Activated T-helper 2 cell treated with anti-CD3 and anti-CD28 coated beads, Interferon-gamma antibody, Interleukin-2, Interleukin-4, amounts not matched to agents 10 μg/mL and 5 μg/mL and 100 μg/mL, durations not matched to agents 14 hours and 24 hours and 36 hours (primary cell): ENCODE measurements at regions not wholly inside any gene's neighbourhood (a gene's known extent, or its start where the extent isn't known, plus 50 kb on each side); places are given as distances from the start of the nearest gene placed in this dataset.
A peak's percentile ranks its signal among the peaks of the same experiment; 100 is the strongest.
"Not testable (repeated sequence)": the region's sequence is repeated elsewhere in the genome, so short reads cannot be mapped to it uniquely, and the experiment has no call there.

Source experiments
- DNase-seq: peaks from one replicate; pipeline ENCODE4 v3.0.0; 2021; ENCODE audit warnings: low spot score
- H3K27ac Mint-ChIP-seq: one replicate; pipeline ENCODE4 v1.8.0; 2021; ENCODE audit warnings: mixed read lengths
- H3K27me3 Mint-ChIP-seq: one replicate; pipeline ENCODE4 v1.8.0; 2021; ENCODE audit warnings: low read depth, mixed read lengths
- H3K36me3 Mint-ChIP-seq: one replicate; pipeline ENCODE4 v1.8.0; 2021; ENCODE audit warnings: low read depth, mixed read lengths
- H3K4me1 Mint-ChIP-seq: one replicate; pipeline ENCODE4 v1.8.0; 2021; ENCODE audit warnings: low read depth, mixed read lengths
- H3K4me3 Mint-ChIP-seq: one replicate; pipeline ENCODE4 v1.8.0; 2021; ENCODE audit warnings: low read depth, mild to moderate bottlenecking, moderate library complexity, mixed read lengths
- H3K9me3 Mint-ChIP-seq: one replicate; pipeline ENCODE4 v1.8.0; 2021; ENCODE audit warnings: mixed read lengths
- intact Hi-C: fragments of 100-400 bp; cut with micrococcal nuclease; formaldehyde crosslinking; loops from one replicate; pipeline ENCODE4 v1.15.1; 2023

DNA sequence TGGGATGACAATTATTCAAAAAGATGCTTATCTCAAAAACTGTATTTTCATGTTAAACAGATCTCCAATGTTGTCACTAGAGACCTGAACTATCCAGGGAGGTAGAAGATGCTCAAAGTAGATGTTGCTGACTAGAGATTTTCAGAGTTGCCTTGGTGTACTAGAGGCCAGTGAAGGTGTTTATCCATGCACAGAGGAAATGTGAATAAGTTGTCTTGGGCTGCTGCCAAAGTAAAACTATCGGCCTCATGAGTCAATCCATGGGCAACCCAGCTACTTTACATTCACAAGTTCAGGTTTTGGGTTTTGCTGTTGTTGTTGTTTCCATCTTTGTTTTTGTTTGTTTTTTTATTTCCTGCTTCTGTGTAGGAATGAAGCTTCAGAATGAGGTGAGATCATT, 141.1 kb upstream of the RANBP3L start:
- H3K4me3 Mint-ChIP-seq = no peak overlapping the region
- no peak for DNase-seq
- H3K27ac Mint-ChIP-seq = peak overlapping the region; percentile 14

DNA sequence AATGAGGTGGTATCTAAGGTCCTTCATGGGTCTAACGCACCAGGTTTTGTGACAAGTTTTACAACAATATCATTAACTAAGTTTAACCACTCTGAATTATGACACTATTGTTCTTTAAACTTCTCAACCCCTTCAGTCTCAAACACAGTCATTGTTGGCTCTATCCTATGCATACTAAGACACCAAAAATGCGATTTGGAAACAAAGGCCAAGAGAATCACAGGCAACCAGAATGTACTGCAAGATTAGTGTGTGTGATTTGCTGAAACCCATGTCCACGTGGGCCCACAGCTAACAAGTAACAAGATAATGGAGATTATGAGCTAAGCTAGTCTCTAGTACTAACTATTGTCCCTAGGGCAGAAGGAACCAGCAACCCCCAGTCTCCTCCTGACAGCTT, 142.2 kb upstream of the RANBP3L start:
- no peaks in the 10 kb centered on the region for H3K36me3 Mint-ChIP-seq
- H3K27me3 Mint-ChIP-seq = no peaks in the 10 kb centered on the region
- intact Hi-C loops = no loop called here

More for the DNA sequence above, 141.1 kb upstream of the RANBP3L start:
- Mint-ChIP-seq H3K4me1 (peaks cover 6% of the 10 kb centered on the region), H3K9me3 (no peaks in the 10 kb centered on the region), H3K27me3 (no peaks in the 10 kb centered on the region), H3K36me3 (no peaks in the 10 kb centered on the region)
- intact Hi-C loops = no loop called here

DNA sequence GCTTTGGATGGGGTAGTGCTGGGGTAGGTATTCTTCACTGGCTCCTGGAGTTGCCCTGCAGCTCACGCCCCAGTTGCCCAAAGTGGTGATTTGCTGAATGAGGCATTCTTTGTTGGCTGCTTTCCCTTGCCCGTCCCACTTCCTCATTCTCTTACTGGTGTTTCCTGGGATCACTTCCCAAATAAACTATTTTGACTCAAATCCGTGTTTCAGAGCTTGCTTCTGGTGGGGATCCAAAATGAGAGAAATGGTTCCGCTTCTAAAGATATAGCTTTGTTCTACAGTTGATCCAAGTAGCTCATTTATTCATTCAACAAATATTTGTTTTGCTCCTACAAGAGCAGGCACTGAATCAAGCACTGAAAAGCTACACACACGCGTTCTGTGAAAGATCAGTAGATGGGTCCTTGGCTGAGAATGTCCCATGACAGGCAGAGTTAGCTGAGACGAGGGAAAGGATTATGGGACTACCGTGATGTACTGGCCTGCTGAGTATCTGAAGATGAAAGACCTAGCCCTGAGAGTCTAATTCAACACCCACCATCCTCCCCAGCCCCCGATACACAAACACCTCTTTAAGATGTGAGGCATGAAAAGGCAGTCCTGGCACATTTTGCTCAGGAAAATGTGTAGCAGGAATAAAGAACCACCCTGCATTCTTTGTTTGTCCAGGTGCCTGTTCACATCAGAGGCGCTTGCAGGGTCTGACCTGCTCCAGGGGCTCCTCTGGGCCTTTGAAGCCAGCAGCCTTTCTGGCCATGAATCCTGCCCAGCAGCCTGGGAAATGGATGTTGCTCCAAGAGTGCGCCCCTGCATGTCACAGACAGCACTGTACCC, 143.1 kb upstream of the RANBP3L start:
- H3K4me3 Mint-ChIP-seq = no peak overlapping the region
- DNase-seq = no peak
- no peaks in the 10 kb centered on the region for H3K9me3 Mint-ChIP-seq
- H3K4me1 Mint-ChIP-seq = peaks cover 6% of the 10 kb centered on the region
- H3K27me3 Mint-ChIP-seq = no peaks in the 10 kb centered on the region
- no peak overlapping the region for H3K27ac Mint-ChIP-seq
- H3K36me3 Mint-ChIP-seq = no peaks in the 10 kb centered on the region
- intact Hi-C loops = no loop called here

More for the DNA sequence above, 142.2 kb upstream of the RANBP3L start:
- H3K9me3 Mint-ChIP-seq = no peaks in the 10 kb centered on the region
- H3K4me3 Mint-ChIP-seq = no peak overlapping the region
- peaks cover 6% of the 10 kb centered on the region for H3K4me1 Mint-ChIP-seq
- no peak for DNase-seq
- H3K27ac Mint-ChIP-seq = no peak overlapping the region

DNA sequence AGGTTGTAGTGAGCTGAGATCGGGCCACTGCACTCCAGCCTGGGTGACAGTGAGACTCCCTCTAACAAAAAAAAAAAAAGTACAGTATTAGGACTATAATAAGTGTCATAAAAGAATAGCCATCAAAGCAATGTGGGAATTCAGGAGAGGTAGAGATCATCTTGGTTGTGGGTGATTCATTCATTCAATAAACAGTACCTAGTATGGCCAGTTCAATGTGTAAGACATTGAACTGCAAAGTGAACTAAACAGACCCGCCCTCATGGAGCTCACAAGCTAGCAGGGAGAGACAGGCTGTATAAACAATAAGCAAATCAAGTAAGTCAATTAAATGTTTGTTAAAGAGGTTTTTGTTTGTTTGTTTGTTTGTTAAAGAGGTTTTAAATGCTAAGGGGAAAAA, 146.1 kb upstream of the RANBP3L start:
- no peaks in the 10 kb centered on the region for H3K9me3 Mint-ChIP-seq

DNA sequence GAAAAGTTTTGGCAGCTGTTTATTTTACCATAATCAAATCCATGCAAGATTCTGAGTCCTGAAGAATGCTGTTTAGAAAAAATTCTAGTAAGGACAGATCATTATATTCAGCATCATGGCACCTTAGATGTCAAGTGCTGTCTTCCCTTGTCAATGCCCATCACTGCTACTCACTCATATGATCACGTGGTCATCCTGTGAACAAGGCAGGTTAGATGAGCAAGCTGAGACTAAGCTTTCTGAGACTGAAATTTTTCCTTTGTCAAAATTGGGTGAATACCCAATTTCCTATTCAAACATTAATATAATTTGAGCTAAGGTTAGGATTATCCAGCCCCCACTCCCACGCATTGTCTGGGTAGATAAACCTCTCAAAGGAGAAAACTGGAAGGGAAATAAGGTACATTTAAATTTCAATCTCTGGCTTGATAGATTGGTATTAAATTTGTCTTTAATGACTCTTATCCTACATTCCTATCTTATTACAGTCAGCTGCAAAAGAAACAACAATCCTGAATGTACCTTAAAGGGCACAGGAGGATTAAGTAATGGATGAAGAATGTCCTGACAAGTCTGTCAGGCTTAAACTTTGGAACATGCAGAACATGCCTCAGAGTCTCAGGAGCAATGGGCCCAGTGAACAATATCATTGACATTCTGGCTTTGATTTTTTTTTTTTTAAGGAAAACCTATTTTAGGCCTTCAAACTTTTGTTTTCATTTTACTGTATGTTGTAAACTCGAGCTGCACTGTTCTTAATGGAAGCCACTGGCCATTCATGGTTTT, 148.7 kb upstream of the RANBP3L start:
- H3K36me3 Mint-ChIP-seq = no peaks in the 10 kb centered on the region
- intact Hi-C loops = no loop called here
- H3K9me3 Mint-ChIP-seq = no peaks in the 10 kb centered on the region
- no peak for DNase-seq
- H3K4me3 Mint-ChIP-seq = no peak overlapping the region
- H3K4me1 Mint-ChIP-seq = no peaks in the 10 kb centered on the region
- H3K27ac Mint-ChIP-seq = no peak overlapping the region
- H3K27me3 Mint-ChIP-seq = no peaks in the 10 kb centered on the region

More for the DNA sequence above, 146.1 kb upstream of the RANBP3L start:
- Mint-ChIP-seq H3K4me3 (no peak overlapping the region), H3K27ac (no peak overlapping the region), H3K36me3 (no peaks in the 10 kb centered on the region), H3K4me1 (peaks cover 2% of the 10 kb centered on the region), H3K27me3 (no peaks in the 10 kb centered on the region)
- intact Hi-C loops = no loop called here
- no peak for DNase-seq

DNA sequence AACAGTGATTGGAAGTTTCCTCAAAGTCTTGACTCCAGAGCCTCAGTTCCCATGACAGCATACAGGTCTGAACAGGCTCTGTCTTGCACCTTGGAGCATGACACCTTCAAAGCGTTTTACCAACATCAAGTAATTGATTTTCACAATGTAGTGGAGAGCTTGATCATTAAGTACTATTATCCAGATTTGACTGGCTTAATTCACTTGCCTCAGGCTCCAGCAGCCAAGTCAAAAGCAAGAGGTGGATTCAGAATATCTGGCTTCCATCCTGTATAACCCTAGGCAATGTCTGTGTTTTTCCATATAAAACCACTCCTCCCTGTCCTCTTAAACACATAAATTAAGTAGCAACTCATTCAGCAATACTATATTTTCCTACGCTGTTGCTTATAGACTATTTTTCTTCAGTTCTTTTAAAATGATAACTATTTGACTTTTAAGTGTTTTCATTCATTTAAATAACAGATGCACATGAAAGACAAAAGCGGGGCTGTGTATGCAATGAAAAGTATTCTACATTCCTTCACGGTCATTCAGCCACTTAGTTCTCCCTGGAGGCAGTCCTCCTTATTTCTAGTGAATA, 150.8 kb upstream of the RANBP3L start:
- no peaks in the 10 kb centered on the region for H3K36me3 Mint-ChIP-seq
- H3K27me3 Mint-ChIP-seq = no peaks in the 10 kb centered on the region
- H3K4me1 Mint-ChIP-seq = no peaks in the 10 kb centered on the region
- H3K27ac Mint-ChIP-seq = no peak overlapping the region
- intact Hi-C loops = no loop called here
- DNase-seq = no peak
- H3K9me3 Mint-ChIP-seq = no peaks in the 10 kb centered on the region
- H3K4me3 Mint-ChIP-seq = no peak overlapping the region

DNA sequence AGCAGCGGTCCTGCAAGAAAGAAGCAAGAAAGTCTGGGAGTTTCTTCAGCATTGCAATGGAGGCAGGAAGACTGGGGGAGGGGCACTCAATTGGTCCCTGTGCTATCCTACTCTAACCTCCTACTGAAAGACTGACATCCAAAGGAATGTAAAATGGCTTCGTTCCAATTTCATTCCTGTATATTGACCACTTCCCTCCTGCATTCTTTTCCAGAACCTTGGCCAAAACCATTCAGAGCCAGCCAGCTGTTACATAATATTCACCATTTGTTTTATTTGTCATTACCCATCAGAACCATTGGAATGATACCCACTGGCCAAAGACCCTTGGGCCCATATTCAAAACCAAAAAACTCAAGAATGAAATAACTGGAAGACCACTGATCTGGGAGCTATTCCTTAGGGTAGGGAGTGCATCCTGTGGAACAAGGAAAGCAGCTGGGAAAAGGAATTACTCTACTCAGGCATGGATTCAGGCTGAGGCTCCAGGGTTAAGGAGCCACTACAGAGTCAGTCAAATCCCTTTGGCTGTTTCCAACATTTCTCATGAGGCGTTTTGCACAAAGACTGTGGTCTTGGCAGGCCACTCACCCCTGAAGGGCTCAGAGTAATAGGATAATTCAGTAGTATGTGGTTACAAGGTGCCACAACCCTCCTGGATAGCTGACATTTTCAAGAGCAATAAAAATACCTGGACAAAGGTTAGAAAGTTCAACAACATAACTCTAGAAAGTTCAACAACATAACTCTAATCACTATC, 148.7 kb upstream of the SLC1A3 start:
- H3K36me3 Mint-ChIP-seq = no peaks in the 10 kb centered on the region
- H3K27ac Mint-ChIP-seq = no peak overlapping the region
- H3K9me3 Mint-ChIP-seq = no peaks in the 10 kb centered on the region
- no peak overlapping the region for H3K4me3 Mint-ChIP-seq
- H3K27me3 Mint-ChIP-seq = peaks cover 4% of the 10 kb centered on the region
- DNase-seq = no peak
- intact Hi-C loops = no loop called here
- peaks cover 2% of the 10 kb centered on the region for H3K4me1 Mint-ChIP-seq

DNA sequence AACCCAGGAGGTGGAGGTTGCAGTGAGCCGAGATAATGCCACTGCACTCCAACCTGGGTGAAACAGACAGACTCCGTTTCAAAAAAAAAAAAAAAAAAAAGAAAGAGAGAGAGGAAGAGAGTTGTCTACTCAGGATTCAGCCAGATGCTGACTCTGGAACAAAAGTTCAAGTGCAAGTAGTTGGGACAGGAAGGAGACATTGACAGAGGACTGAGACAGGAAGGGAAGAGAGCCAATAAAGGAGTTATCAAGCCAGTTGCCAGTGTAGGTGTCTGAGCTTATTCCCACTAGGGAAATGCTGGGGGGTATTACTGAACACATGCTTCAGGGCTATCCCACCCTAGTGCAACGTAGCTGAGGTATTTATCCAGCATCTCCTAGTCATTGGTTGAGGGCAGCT, 147.7 kb upstream of the SLC1A3 start:
- Mint-ChIP-seq H3K27ac (no peak overlapping the region), H3K36me3 (no peaks in the 10 kb centered on the region), H3K4me3 (no peak overlapping the region), H3K4me1 (peaks cover 2% of the 10 kb centered on the region), H3K9me3 (no peaks in the 10 kb centered on the region), H3K27me3 (peaks cover 6% of the 10 kb centered on the region)
- intact Hi-C loops = no loop called here
- DNase-seq = no peak

DNA sequence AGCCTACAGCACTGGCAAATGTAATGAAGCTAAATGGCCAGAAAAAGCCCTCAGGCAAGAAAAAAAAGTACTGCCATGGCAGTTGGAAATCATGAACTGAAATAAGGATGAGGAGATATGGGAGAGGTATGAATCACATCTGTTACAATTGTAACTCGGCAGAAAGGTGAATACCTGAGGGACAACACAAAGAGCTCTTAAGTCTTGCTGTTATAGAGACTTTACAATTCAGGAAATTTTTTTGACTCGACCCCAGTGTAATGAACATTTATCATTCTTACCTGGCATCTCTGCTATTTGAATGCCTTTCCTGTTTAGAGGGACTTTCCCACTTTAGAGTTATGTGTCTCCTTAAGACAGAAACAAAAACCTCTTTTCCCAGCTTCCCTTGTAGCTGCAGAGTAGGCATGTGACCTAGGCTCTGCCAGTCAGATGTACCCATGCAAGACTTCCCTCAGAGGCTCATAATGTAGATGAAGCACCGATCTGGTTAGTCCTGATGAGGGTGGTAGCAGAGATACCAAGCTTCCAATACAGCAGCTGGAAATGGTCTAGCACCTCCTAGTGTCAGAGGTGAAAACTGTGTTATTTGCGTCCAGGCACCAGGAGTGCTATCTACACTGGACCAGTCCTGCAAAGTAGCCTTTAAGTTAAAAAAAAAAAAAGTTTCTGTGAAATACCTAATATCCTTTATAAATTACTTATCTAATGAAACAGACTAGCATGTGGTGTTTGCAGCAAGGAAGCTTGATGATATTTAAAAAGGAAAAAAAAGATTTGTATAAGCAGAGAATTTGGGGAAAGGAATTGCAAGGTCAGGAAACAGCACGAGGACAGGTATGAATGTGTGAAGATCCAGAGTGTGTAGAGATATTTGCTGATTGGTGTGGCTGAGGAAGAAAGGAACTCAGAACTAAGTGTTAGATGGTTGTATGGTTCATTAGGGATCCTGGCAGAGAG, 146.9 kb upstream of the SLC1A3 start:
- H3K4me3 Mint-ChIP-seq = no peak overlapping the region
- no peaks in the 10 kb centered on the region for H3K9me3 Mint-ChIP-seq
- DNase-seq = no peak
- H3K27me3 Mint-ChIP-seq = peaks cover 6% of the 10 kb centered on the region
- H3K36me3 Mint-ChIP-seq = no peaks in the 10 kb centered on the region
- intact Hi-C loops = no loop called here
- peaks cover 2% of the 10 kb centered on the region for H3K4me1 Mint-ChIP-seq
- H3K27ac Mint-ChIP-seq = no peak overlapping the region

DNA sequence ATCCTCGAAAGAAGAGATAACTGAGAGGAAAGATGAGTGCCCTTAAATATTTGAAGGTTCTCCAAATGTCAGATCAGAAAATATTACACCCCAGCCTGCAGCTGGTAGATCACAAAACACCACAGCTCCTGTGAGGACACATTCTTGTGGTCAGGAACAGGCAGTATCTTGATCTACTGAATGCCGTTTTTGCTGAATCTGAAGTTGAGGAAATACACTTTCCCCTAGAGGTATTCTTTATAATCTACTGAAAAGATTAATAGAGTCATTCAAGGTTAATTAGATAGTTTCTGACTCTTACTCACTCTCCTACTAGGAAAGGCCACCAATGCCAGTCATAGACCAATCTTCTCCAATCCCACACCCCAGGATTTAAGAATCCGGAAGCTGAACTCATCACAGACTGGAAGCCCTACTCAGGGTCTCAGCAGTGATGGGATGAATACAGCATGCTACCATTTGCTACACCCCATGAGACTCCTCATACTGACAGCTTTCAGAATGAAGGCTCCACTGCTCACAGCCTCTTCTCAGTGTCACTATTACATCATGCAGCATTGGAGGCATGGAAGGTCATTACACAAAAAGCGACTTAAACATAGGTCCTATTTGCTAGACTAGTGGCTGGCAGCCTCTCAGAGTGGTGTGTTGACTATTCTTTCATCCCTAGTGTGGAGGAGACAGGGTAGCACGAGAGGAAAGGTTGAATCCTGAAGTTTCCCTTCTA, 143.9 kb upstream of the SLC1A3 start:
- intact Hi-C loops = no loop called here
- peaks cover 2% of the 10 kb centered on the region for H3K4me1 Mint-ChIP-seq
- H3K36me3 Mint-ChIP-seq = no peaks in the 10 kb centered on the region
- DNase-seq = no peak
- H3K27me3 Mint-ChIP-seq = peaks cover 8% of the 10 kb centered on the region
- no peak overlapping the region for H3K27ac Mint-ChIP-seq
- no peaks in the 10 kb centered on the region for H3K9me3 Mint-ChIP-seq
- H3K4me3 Mint-ChIP-seq = no peak overlapping the region

DNA sequence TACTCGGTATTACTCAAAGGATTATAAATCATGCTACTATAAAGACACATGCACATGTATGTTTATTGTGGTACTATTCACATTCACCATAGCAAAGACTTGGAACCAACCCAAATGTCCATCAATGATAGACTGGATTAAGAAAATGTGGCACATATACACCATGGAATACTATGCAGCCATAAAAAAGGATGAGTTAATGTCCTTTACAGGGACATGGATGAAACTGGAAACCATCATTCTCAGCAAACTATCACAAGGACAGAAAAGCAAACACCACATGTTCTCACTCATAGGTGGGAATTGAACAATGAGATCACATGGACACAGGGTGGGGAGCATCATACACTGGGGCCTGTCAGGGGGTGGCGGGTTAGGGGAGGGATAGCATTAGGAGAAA, 130.5 kb upstream of the SLC1A3 start:
- not testable (repeated sequence) for H3K36me3 Mint-ChIP-seq

More for the DNA sequence above, 130.5 kb upstream of the SLC1A3 start:
- H3K4me3 Mint-ChIP-seq, H3K27ac Mint-ChIP-seq, DNase-seq, intact Hi-C loops, H3K27me3 Mint-ChIP-seq, H3K4me1 Mint-ChIP-seq: not testable (repeated sequence)
- peaks cover 10% of the 10 kb centered on the region for H3K9me3 Mint-ChIP-seq
